SW480 (cell line): ENCODE measurements at regions not wholly inside any gene's neighbourhood (a gene's known extent, or its start where the extent isn't known, plus 50 kb on each side); places are given as distances from the start of the nearest gene placed in this dataset.

Experiments used
- DNase-seq: peaks from one replicate; pipeline ENCODE4 v3.0.0-alpha.2; 2016; ENCODE audit warnings: low spot score

- DNase-seq = no peak
These were observed 100.1 kb upstream of the ARHGEF9 start for GRCh38 chrX:63884821-63885790.

- no peak for DNase-seq
These were observed 84.5 kb upstream of the ARHGEF9 start for GRCh38 chrX:63869506-63869905.

GRCh38 chrX:63855896-63856295 is 70.9 kb upstream of the ARHGEF9 start:
- DNase-seq = no peak

GRCh38 chrX:63835361-63835760 is 50.3 kb upstream of the ARHGEF9 start:
- no peak for DNase-seq
